MCF 10A (cell line): ENCODE measurements at regions not wholly inside any gene's neighbourhood (a gene's known extent, or its start where the extent isn't known, plus 50 kb on each side); places are given as distances from the start of the nearest gene placed in this dataset.
A peak's percentile ranks its signal among the peaks of the same experiment; 100 is the strongest.

Experiments used
- BruUV-seq: library from RNA; stranded (reverse); fragments of 400-500 nt; replicated peaks from 2 replicates; lab custom pipeline; 2021; lab: Mats Ljungman, UMichigan
- CTCF ChIA-PET: fragments of 300-600 bp; sonication (Branson Sonifier 250); formaldehyde crosslinking; extraction: SDS; loops from one replicate; lab custom pipeline; 2021; ENCODE audit warnings: antibody characterized with exemption, inconsistent platforms; lab: Yijun Ruan, JAX
- POLR2A ChIA-PET: fragments of 300-600, 350-650 bp; sonication (Branson Sonifier 250); formaldehyde crosslinking; extraction: SDS; loops from one replicate; lab custom pipeline; 2020; ENCODE audit warnings: antibody characterized with exemption, inconsistent platforms; lab: Yijun Ruan, JAX
- DNase-seq: peaks from one replicate; pipeline ENCODE4 v3.0.0-alpha.2; 2018; ENCODE audit not compliant: unreplicated experiment
- H3K27ac Mint-ChIP-seq: one replicate; pipeline ENCODE4 v1.8.0; 2022; ENCODE audit warnings: mild to moderate bottlenecking, low read depth, mixed read lengths; ENCODE audit not compliant: unreplicated experiment
- H3K27me3 Mint-ChIP-seq: one replicate; pipeline ENCODE4 v1.8.0; 2022; ENCODE audit warnings: mixed read lengths; ENCODE audit not compliant: insufficient read depth, unreplicated experiment
- H3K36me3 Mint-ChIP-seq: one replicate; pipeline ENCODE4 v1.8.0; 2022; ENCODE audit warnings: mild to moderate bottlenecking, moderate library complexity, mixed read lengths; ENCODE audit not compliant: insufficient read depth, unreplicated experiment
- H3K4me1 Mint-ChIP-seq: one replicate; pipeline ENCODE4 v1.8.0; 2022; ENCODE audit warnings: mixed read lengths; ENCODE audit not compliant: insufficient read depth, unreplicated experiment
- H3K4me3 Mint-ChIP-seq: one replicate; pipeline ENCODE4 v1.8.0; 2022; ENCODE audit warnings: mild to moderate bottlenecking, moderate library complexity, mixed read lengths; ENCODE audit not compliant: unreplicated experiment
- H3K9me3 Mint-ChIP-seq: one replicate; pipeline ENCODE4 v1.8.0; 2022; ENCODE audit warnings: mixed read lengths; ENCODE audit not compliant: unreplicated experiment
- CTCF ChIP-seq: fragments of 200-600 bp; IDR thresholded peaks from one replicate; pipeline ENCODE4 v1.8.0; 2022; ENCODE audit warnings: antibody characterized with exemption, mild to moderate bottlenecking; ENCODE audit not compliant: unreplicated experiment
- intact Hi-C: fragments of 100-400 bp; cut with micrococcal nuclease; formaldehyde crosslinking; loops from 2 replicates; pipeline ENCODE4 v1.14.1; 2022

DNA sequence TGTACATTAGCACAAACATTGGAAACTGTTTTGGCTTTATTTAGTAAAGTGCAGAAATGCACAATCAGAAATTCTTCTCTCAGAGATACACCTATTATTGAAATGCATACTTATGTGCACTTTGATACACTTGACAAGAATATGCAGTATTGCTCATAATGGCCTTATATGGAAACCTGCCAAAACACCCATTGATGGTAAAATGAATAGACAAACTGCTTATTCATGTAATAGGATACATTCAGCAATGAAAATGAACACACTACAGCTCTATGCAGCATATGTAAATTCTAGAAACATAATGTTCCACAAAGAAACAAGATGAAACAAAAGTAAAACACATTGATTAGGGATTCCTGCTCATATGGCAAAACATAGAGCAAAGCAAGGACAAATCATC, 223.9 kb downstream of the S1PR1 start:
- no peaks in the 10 kb centered on the region for H3K4me1 Mint-ChIP-seq
- intact Hi-C loops: loop anchor here (2.0 kb wide), 1 partner anchor 20 kb away; no protein-coding TSS in a partner anchor
- peaks cover 11% of the 10 kb centered on the region for H3K9me3 Mint-ChIP-seq
- no peak overlapping the region for H3K27ac Mint-ChIP-seq
- no peak for TF ChIP-seq CTCF
- no peak overlapping the region for H3K4me3 Mint-ChIP-seq
- BruUV-seq: no TSS peak
- H3K27me3 Mint-ChIP-seq: no peaks in the 10 kb centered on the region
- H3K36me3 Mint-ChIP-seq: peaks cover 5% of the 10 kb centered on the region
- ChIA-PET POLR2A (no interaction called here), CTCF (interaction anchor here (0.6 to 0.7 kb wide), 2 partner anchors 21 to 94 kb away, joined by 3 read pairs; no protein-coding TSS in a partner anchor)
- DNase-seq: peak; percentile 10

- POLR2A ChIA-PET: no interaction called here
- no peak for TF ChIP-seq CTCF
Measured at GRCh38 chr1:101463195-101463594, 226.4 kb downstream of the S1PR1 start.

GRCh38 chr1:101465941-101466340, 229.1 kb downstream of the S1PR1 start:
- intact Hi-C loops: no loop called here
- Mint-ChIP-seq H3K36me3 (peaks cover 5% of the 10 kb centered on the region), H3K4me3 (no peak overlapping the region), H3K27me3 (peaks cover 29% of the 10 kb centered on the region), H3K4me1 (no peaks in the 10 kb centered on the region), H3K9me3 (peaks cover 11% of the 10 kb centered on the region), H3K27ac (no peak overlapping the region)
- no TSS peak for BruUV-seq
- CTCF ChIA-PET: interaction anchor here (1.0 to 1.1 kb wide), 2 partner anchors 8 to 157 kb away, joined by 3 read pairs; no protein-coding TSS in a partner anchor
- no peak for DNase-seq
- TF ChIP-seq CTCF: no peak
- POLR2A ChIA-PET: no interaction called here

More at GRCh38 chr1:101463195-101463594, 226.4 kb downstream of the S1PR1 start:
- Mint-ChIP-seq H3K4me3 (no peak overlapping the region), H3K4me1 (no peaks in the 10 kb centered on the region), H3K27me3 (peaks cover 4% of the 10 kb centered on the region), H3K36me3 (peaks cover 5% of the 10 kb centered on the region), H3K27ac (no peak overlapping the region), H3K9me3 (peaks cover 11% of the 10 kb centered on the region)
- BruUV-seq: no TSS peak
- DNase-seq: no peak
- CTCF ChIA-PET: no interaction called here
- intact Hi-C loops: no loop called here

GRCh38 chr1:101474039-101474665, 237.3 kb downstream of the S1PR1 start:
- ChIA-PET CTCF (interaction anchor here (0.6 to 1.1 kb wide), 4 partner anchors 9 to 1325 kb away, joined by 3 read pairs; no protein-coding TSS in a partner anchor), POLR2A (no interaction called here)
- Mint-ChIP-seq H3K9me3 (peaks cover 8% of the 10 kb centered on the region), H3K27ac (no peak overlapping the region), H3K27me3 (peaks cover 19% of the 10 kb centered on the region), H3K4me3 (no peak overlapping the region), H3K36me3 (no peaks in the 10 kb centered on the region), H3K4me1 (no peaks in the 10 kb centered on the region)
- intact Hi-C loops: no loop called here
- peak; percentile 48 for DNase-seq
- BruUV-seq: no TSS peak
- peak; percentile 26 for TF ChIP-seq CTCF
